ENCODE measurements at regions not wholly inside any gene's neighbourhood (a gene's known extent, or its start where the extent isn't known, plus 50 kb on each side); places are given as distances from the start of the nearest gene placed in this dataset.

DNA sequence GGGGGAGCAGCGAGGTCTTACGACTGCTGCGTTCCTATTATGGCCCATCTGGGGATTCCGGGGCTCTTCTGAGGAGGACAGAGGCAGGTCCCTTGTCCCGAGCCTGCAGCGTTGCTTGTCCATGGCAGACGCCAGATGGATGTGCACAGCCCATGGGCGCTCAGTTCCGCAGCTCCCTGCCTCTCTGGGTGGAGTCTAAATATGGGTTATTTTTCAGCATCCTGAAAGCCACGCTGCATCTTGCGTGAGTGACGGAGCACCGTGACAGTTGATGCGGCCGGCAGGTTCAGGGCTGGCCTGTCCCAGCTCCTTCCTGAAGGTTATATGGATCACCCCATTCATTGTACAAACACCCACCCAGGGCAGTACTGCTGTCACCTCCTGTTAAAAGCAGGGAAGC, 1169.4 kb downstream of the BRD1 start:
- in situ Hi-C loops (cut with HindIII; ENCODE audit: low pct_unique_long_range_greater_than_20kb, low sequenced_read_pairs): no loop called here
- TF ChIP-seq JUND (IDR thresholded peaks at IDR 0.05; ENCODE audit: low read depth): no peak
- DNase-seq (ENCODE audit: low read depth in 1 of 2, low spot score in 1 of 2): no peak

DNA sequence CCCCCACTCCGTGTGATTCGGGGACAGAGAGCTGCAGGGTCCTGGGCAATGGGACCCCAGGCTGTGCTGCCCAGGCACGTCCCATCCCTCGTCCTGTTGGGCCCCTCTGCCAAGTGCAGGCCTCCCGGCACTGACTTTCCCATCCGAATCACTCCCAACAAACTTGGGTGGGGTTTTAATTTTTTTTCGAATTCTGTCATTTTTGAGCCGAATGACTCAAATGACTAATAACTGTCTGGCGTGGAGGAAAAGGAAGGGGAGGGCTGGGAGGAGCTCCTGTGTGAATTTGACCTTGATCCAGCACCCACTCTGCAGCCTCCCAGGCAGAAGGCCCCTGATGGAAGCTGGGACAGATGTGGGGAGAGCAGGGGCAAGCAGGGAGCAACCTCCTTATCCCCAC, 1173.2 kb downstream of the BRD1 start:
- in situ Hi-C loops (cut with HindIII; ENCODE audit: low pct_unique_long_range_greater_than_20kb, low sequenced_read_pairs): no loop called here
- DNase-seq (ENCODE audit: low read depth in 1 of 2, low spot score in 1 of 2): no peak
- TF ChIP-seq JUND (IDR thresholded peaks at IDR 0.05; ENCODE audit: low read depth): no peak

DNA sequence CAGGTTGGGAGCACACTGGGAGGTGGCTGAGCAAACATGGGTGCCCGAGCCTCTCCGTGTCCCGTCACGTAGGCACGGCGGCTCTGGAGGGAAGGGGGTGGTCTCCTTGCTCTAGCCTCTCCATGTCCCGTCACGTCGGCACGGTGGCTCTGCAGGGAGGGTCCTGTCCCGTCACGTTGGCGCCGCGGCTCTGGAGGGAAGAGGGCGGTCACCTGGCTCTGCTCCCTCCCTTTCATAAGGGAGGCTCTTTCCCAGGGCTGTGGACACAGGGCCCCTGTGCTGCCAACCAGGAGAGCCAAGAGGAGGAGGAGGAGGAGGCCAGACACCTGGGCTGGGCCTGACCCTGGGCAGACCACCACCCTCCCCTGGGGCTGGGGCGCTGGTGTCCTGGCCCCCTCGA, 1173.7 kb downstream of the BRD1 start:
- no peak for DNase-seq (ENCODE audit: low read depth in 1 of 2, low spot score in 1 of 2)
- in situ Hi-C loops (cut with HindIII; ENCODE audit: low pct_unique_long_range_greater_than_20kb, low sequenced_read_pairs): no loop called here
- TF ChIP-seq JUND (IDR thresholded peaks at IDR 0.05; ENCODE audit: low read depth): no peak

DNA sequence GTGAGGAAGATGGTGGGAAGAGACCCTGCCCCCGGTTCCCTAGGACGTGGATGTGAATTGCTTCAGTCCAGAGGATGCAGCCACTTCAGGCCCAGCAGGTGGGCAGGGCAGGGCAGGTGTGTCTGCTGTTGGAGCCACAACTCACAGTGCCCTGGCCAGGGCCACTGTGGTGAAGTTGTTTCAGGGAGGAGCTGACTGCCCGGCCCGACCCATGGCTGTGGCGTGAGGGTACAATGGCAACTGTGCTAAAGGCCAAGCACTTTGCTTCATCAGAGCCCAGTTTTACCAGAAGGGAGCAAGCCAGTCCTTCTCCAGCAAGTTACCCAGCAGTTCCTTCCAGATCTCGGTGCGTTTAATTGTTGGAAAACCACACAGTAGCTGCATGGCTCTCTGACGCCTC, 1174.4 kb downstream of the BRD1 start:
- no peak for DNase-seq (ENCODE audit: low read depth in 1 of 2, low spot score in 1 of 2)
- TF ChIP-seq JUND (IDR thresholded peaks at IDR 0.05; ENCODE audit: low read depth): no peak
- in situ Hi-C loops (cut with HindIII; ENCODE audit: low pct_unique_long_range_greater_than_20kb, low sequenced_read_pairs): no loop called here

DNA sequence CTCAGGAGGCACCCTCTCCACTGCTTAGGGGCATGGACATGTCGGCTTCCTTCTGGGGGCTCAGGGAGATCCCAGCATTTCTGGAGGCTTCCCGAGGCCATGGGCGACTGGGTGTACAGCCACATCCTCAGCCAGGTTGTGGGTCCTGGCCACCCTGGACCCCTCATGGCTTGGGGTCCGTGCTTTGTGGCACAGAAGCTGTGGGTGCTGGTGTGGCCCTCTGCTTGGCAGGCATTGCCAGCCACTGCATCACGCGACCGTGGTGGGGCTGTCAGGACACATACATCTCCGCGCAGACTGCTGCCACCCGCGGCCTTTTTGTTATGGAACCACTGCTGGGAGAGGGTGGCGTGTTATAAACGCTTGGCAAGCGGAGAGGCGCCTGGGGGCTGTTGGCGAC, 1174.9 kb downstream of the BRD1 start:
- no peak for TF ChIP-seq JUND (IDR thresholded peaks at IDR 0.05; ENCODE audit: low read depth)
- no peak for DNase-seq (ENCODE audit: low read depth in 1 of 2, low spot score in 1 of 2)
- in situ Hi-C loops (cut with HindIII; ENCODE audit: low pct_unique_long_range_greater_than_20kb, low sequenced_read_pairs): no loop called here

DNA sequence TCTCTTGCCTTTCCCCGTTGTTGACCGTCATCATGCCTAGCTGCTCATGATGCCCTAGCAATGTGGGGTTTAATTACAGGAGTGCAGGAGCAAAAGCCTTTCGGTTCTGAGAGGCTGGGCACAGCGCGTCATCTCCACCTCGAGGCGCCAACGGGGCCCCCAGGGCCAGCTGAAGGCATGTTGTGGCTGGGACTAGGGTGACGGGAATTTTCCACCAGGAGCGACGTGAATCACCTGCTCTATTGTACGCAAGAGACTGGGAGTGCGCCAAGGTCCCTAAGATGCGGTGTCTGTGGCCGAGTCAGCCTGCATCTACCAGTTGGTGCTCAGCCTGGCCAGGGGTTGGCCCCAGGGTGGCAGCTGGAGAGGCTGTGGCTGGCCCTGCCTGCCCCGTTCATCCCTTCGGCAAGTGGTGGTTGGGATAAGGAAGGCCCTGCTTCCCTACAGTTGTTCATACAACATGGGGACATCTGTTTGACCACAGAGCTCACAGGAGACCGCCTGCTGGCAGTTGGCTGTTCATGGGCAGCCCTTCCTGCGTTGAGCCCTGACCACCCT, 1175.6 kb downstream of the BRD1 start:
- in situ Hi-C loops (cut with HindIII; ENCODE audit: low pct_unique_long_range_greater_than_20kb, low sequenced_read_pairs): no loop called here
- no peak for TF ChIP-seq JUND (IDR thresholded peaks at IDR 0.05; ENCODE audit: low read depth)
- no peak for DNase-seq (ENCODE audit: low read depth in 1 of 2, low spot score in 1 of 2)

DNA sequence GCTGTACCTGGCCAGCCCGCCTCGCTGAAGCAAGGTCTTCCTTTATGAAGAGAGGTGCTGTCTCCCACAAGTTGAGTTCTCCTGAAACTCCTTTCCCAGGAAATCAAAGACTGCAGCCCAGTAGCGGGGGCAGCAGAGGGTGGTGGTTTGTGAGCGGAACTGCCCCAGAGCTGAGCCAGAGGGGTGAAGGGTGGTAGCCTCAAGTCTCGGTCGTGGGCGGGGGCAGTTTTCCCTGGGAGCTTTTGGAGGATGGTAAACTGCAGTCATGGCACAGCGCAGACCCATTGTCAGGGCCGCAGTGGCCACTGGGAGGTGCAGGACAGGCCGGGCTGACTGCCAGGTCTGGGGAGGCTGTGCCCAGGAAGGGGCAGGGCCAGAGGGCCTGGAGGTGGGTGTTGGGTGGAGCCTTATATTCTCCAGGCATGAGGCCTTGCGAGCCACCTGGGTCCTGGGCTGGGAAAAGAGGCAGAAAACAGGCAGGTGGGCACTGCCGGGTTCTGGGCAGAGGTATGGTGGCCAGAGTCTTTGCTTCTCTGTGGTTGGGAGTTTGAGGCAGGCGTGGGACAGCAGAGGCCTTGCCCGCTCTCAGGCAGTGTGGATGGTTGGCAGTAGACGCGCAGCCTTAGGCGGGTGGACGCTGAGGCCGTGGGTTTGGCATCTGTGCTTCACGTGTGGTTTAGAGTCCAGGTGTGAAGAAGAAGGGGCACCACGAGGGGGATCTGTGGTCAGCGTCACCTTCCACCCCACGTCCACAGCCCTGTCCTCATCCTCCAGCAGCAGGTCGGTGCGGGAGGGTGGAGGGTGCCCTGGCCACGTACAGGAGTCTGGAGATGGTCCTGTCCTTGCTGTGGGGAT, 1176.4 kb downstream of the BRD1 start:
- in situ Hi-C loops (cut with HindIII; ENCODE audit: low pct_unique_long_range_greater_than_20kb, low sequenced_read_pairs): no loop called here
- TF ChIP-seq JUND (IDR thresholded peaks at IDR 0.05; ENCODE audit: low read depth): no peak
- DNase-seq (ENCODE audit: low read depth in 1 of 2, low spot score in 1 of 2): no peak

DNA sequence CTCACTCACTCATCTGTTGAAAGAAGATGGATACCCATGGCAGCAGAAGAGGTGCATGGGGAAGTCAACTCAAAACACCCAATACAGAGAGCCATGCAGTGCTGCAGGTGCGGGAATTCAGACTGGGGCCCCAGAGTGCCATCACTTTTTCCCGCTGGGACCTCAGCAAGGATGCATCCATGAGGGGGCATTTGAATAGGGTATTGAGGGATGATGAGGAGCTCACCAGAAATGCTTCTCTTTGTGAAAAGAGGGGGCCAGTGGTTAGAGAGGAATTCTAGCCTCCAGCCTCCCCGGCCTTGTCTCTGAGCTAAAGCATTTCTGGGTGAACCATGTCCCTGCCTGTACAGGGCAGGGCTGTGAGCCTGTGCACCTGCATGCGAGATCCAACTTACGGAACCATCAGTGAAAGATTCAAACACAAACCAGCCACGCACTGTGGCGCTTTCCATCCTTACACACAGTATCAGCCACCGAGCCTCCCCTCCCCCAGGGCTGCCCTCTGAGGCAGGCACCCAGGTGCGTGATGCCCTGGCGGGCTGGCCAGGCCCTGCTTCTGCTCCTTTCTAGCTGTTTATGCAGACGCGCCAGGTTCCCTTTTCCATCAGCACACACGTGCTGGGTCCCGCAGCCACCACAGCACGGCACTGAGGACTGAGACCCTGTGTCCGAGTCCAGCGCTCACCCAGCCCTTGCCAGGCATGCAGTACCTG, 1177.2 kb downstream of the BRD1 start:
- DNase-seq (ENCODE audit: low read depth in 1 of 2, low spot score in 1 of 2): no peak
- in situ Hi-C loops (cut with HindIII; ENCODE audit: low pct_unique_long_range_greater_than_20kb, low sequenced_read_pairs): no loop called here
- TF ChIP-seq JUND (IDR thresholded peaks at IDR 0.05; ENCODE audit: low read depth): no peak

DNA sequence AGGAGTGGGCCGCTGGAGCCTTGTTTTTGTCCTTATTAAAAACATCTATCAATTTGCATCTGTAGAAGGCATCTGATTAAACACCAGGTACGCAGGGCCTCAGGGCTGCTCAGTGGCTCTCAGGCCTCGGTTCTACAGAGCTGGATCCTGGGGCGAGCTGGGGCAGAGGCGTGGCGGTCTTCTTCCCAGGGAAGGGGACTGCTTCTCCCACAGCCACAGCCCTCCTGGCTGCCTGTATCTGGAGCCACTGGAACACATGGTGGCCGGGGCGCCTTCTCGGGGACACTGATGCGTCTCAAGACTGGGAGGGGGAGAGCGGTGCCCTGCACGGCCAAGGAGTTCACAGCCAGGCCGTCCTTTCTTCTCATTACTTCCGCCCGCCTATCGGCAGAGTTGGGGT, 1178.2 kb downstream of the BRD1 start:
- no peak for TF ChIP-seq JUND (IDR thresholded peaks at IDR 0.05; ENCODE audit: low read depth)
- in situ Hi-C loops (cut with HindIII; ENCODE audit: low pct_unique_long_range_greater_than_20kb, low sequenced_read_pairs): no loop called here
- DNase-seq (ENCODE audit: low read depth in 1 of 2, low spot score in 1 of 2): no peak

DNA sequence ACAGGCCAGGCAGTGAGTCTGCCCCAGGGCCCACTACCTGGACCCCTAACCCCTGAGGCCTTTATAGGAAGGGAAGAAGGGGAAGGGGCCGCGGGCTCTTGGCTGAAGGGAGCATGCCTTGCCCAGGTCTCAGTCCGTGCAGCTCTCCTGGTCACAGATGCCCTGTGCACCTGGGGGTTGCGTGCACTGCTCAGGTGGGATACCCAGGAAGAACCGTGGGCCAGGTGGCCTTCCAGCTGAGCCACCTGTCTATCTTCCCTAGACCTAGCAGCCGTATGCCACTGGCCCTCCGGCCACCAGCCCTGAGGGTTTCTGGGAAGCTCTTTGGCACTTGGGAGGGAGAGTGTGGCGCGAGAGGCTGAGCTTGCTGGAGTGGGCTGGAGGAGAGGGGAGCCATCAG, 1178.6 kb downstream of the BRD1 start:
- TF ChIP-seq JUND (IDR thresholded peaks at IDR 0.05; ENCODE audit: low read depth): no peak
- no peak for DNase-seq (ENCODE audit: low read depth in 1 of 2, low spot score in 1 of 2)
- in situ Hi-C loops (cut with HindIII; ENCODE audit: low pct_unique_long_range_greater_than_20kb, low sequenced_read_pairs): no loop called here

DNA sequence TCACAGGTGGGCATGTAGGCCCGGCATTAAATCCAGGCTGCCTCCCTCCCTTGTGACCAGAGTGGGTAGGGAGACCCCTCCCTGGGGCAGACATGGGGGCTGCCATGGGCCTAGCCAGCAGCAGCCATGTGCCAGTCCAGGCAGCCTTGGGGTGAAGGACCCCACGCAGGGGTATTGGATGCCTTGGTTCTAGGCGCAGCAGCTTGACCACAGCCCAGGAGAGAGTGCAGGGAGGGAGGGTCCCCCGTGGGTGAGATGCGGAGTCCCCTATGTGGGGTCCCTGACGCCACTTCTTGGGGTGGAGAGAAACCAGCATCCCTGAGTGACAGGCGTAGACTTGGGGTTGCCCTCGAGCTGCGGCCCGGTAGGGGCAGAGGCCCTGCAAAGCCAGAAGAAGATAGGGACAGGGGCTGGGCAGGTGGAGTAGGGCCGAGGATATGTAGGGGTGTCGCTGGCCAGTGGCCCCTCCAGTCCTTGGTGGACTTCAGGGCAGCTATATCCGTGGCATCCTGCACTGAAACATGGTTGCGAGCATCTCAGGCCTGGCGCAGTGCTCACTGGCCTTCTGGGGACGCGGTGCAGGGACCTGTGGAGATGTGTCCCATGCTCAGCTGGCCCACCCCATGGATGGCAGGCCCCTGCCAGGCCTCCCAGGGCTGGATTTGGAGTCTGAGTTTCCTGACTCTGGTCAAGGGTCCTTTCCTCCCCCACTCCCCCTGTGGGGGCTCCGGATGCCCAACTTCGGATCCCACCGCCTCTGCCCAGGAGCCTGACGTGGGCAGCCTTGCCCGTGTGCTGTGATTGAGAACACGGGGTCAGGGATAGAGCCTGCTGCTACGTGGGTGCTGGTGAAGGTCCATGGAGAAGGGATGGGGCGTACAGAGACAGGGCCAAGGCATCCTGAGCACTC, 1179.8 kb downstream of the BRD1 start:
- no peak for DNase-seq (ENCODE audit: low read depth in 1 of 2, low spot score in 1 of 2)
- TF ChIP-seq JUND (IDR thresholded peaks at IDR 0.05; ENCODE audit: low read depth): no peak
- in situ Hi-C loops (cut with HindIII; ENCODE audit: low pct_unique_long_range_greater_than_20kb, low sequenced_read_pairs): no loop called here

DNA sequence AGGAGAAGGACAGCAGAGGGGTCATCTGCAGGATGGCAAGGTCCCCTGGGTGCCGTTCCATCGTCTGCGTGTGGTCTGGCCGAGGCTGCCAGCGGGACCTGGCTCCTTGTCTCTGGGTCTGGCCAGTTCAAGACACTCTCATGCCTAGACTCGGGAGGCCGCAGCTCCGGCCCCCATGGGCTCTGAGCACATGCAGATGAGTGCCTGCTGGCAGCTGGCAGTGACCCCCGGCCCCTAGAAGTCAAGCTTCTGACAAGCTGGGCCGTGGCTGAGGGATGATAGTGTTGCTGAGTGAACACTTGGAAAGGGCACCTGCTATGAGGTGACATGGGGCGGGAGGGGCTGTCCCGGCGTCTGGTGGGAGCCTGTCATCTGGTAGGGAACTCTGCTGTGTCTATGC, 1180.6 kb downstream of the BRD1 start:
- in situ Hi-C loops (cut with HindIII; ENCODE audit: low pct_unique_long_range_greater_than_20kb, low sequenced_read_pairs): no loop called here
- no peak for TF ChIP-seq JUND (IDR thresholded peaks at IDR 0.05; ENCODE audit: low read depth)
- DNase-seq (ENCODE audit: low read depth in 1 of 2, low spot score in 1 of 2): no peak
